T-helper 1 cell (primary cell): ENCODE measurements at regions not wholly inside any gene's neighbourhood (a gene's known extent, or its start where the extent isn't known, plus 50 kb on each side); places are given as distances from the start of the nearest gene placed in this dataset.
"Not testable (repeated sequence)": the region's sequence is repeated elsewhere in the genome, so short reads cannot be mapped to it uniquely, and the experiment has no call there.

Experiments
- DNase-seq, 5 donors: peaks; one replicate each; pipeline ENCODE4 v3.0.0-alpha.2; 2012 to 2020

- DNase-seq, result no peak
These were observed 1138.0 kb upstream of the TMPRSS15 start for GRCh38 chr21:19541602-19542001.

GRCh38 chr21:19544493-19544892 lies 1140.9 kb upstream of the TMPRSS15 start:
- DNase-seq, result not testable (repeated sequence)

DNA sequence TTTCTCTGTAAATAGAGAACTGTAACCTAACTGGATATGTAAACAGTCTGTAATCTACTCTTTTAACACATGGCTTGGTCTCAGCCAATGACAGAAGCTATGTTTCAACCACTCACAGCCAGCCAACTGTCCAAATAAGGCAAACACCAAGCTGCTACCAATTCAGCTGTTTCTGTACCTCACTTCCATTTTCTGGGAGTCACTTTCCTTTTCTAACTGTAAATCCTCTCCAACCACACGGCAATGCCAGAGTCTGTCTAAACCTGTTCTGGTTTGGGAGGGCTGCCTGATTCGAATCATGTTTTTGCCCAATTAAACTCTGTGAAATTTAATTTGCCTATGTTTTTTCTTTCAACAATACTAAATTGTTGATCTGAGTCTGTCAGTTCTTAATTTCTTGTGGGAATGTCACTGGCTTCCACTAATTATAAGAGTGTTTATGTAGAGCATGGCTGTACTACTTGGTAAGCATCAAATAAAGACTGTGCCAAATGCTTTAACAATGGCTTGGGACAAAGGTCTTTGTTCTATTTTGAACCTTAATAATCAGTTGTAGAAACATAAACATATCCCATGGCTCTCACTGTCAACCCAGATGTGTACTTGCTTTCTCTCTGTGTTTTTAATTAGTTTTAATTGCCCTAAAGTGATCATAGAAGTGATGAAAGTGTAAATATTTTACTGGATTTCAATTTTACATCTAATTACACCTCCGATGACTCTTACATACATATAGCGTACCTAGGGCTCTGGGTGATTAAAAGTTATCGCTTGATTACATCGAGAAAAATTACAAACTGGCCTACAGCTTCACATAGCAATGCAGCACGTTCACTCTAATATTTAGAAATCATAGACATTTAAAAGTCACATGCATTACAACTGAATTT lies 1144.6 kb upstream of the TMPRSS15 start:
- DNase-seq, result no peak

GRCh38 chr21:19553919-19554615 lies 1150.5 kb upstream of the TMPRSS15 start:
- DNase-seq, result no peak

GRCh38 chr21:19557046-19557445 lies 1153.5 kb upstream of the TMPRSS15 start:
- DNase-seq, result no peak

DNA sequence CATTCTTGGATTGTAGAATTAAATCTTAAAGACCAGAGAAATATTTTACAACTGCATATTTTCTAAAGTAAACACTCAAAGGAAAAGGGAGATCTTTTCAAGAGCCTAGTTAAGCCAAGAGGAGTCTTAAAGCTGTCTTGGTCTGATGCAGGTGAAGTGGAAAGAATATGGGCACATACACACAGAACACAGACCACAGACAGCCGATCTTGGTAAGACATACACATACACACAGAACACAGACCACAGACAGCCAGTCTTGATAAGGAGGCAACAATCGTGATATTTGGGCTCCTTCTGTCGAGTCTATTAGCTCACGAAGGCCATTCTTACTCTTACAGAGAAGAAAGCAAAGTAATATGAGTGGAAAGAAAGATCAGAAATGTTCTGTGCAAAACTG lies 1153.9 kb upstream of the TMPRSS15 start:
- no peak for DNase-seq

GRCh38 chr21:19565587-19565986 lies 1162.0 kb upstream of the TMPRSS15 start:
- DNase-seq, result no peak

GRCh38 chr21:19566975-19567374 lies 1163.4 kb upstream of the TMPRSS15 start:
- no peak for DNase-seq

DNA sequence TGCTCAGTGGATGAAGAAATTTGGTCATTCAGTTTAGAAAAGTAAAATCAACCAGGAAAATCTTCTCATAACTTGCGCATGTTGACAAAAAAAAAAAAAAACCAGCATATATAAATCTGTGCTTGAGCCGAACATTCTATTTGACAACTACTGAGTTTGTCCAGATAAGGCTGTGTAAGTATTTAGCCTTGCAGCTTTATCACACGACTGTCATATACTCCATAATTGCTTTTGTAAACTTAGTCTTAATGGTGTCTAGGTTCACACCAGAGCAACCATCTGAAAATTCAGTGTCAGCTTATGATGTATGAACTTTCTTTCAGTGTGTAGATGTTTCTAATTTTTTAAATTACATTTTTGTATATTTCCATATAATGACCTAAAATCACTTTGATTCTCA lies 1173.8 kb upstream of the TMPRSS15 start:
- DNase-seq, result no peak

DNA sequence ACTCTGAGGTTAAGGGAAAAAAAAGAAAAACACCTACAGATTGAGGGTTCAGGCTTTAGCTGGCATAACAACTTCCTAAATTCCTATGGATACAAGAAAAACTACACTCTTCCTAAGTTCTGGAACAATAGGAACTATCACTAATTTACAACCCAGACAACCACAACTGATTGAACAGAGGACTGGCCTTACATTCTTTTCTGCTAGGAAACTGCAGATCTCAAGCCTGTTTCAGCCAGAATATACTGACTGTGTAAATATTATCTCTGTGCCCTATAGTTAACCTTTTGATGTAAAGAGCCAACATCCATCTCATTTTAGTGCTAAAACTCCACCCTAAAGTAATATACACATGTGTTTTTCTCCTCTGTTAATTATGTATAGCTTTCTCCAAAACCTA lies 1186.5 kb upstream of the TMPRSS15 start:
- DNase-seq, result no peak

DNA sequence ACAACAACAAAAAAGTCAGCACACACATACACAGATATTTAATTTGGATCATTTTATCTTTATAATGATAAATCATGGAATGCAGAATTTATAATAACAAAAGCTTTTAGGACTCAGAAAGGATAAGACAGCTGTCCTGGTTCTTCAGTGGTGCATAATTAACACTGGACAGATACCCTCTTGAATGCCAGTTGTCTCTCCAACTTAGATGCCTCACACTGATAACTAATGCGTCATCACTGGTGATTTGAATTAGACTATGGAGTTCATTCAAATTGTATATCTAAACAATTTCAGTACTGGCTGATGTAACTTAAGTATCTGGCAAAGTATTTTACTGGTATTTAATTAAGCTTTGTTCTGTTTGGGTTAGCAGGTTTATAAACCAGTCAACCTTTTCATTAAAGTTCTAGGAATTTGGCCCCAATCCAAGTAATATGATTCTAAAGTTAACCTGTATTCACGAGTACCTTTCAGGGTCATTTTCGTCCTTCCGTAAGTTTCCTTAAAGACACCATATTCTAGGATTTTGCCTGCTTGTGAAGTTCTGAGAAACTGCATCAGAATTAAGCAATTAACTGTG lies 1199.5 kb upstream of the TMPRSS15 start:
- DNase-seq, result no peak

- no peak for DNase-seq
These were observed 1204.6 kb upstream of the TMPRSS15 start for GRCh38 chr21:19608101-19608621.

DNA sequence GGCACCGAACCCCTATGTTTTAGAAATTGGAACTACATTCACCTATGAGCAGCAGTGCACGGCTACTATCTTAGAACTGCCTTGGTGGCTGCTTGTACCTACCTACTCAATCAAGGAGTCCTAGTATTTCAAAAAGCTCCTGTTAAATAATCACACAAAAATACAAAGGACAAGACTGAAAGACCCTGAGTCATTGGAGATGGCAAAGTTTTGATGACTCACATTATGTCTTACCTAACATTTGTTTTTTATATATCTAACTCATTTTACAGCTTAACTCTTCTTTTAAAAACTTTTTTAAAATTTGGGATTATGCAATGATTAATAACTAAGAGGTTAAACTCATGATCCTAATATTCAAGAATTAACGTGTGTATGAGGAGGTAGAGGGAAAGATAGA lies 1206.0 kb upstream of the TMPRSS15 start:
- DNase-seq, result no peak

DNA sequence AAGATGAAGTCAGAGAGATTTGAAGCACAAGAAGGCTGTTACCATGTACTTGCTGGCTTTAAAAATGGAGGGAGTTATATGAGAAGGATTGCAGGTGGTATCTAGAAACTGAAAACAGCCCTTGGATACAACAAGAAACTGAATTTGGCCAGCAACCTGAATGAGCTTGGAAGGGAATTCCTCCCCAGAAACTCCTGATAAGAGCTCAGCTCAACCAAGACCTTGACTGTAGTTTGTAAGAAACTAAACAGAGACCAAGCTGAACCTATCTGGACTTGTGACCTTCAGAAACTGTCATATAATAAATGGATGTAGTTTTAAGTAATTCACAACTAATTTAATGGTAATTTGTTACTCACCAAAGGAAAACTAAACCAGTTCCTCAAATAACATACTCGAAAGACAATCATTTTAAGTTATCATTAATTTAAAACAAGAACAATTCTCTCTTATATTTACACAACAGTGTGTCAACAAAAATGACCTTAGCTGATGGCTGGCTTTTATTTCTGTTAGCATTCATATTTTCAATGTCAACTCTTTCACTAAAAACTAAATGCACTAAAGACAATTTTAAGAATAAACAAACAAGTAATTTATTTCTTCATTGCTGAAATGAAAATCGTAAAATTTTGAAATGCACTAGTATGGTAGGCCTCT lies 1218.4 kb upstream of the TMPRSS15 start:
- no peak for DNase-seq

DNA sequence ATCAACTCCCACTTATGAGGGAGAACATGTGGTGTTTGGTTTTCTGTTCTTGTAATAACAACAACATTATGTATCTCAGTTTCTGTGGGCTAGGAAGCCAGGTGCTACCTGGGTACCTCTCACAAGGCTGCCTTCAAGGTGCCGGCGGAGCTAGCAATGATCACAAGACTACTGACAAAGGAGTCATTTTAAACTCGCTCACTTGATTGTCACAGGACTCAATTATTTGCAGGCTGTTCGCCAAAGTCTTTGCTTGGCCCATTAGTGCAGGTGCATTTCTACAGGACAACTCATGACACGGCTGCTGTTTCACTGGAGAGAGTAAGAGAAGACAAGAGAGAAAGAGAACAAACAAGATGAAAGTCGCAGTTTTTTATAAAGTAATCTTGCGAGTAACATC lies 1237.4 kb upstream of the TMPRSS15 start:
- DNase-seq, result no peak

GRCh38 chr21:19648391-19648790 lies 1244.8 kb upstream of the TMPRSS15 start:
- DNase-seq, result no peak

DNA sequence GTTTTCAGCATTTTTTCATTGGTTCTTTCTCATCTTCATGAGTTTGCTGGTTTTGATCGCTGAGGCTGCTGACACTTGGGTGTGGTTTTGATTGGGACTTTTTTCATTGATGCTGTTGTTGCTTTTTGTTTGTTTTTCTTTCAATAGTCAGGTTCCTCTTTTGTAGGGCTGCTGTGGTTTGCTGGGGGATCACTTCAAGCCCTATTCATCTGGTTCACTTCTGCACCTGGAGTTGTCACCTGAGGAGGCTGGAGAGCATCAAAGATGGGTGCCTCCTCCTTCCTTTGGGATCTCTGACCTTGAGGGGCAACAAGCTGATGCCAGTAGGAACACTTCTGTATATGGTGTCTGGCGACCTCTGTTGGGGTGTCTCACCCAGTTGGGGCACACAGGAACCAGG lies 1279.9 kb upstream of the TMPRSS15 start:
- no peak for DNase-seq

DNA sequence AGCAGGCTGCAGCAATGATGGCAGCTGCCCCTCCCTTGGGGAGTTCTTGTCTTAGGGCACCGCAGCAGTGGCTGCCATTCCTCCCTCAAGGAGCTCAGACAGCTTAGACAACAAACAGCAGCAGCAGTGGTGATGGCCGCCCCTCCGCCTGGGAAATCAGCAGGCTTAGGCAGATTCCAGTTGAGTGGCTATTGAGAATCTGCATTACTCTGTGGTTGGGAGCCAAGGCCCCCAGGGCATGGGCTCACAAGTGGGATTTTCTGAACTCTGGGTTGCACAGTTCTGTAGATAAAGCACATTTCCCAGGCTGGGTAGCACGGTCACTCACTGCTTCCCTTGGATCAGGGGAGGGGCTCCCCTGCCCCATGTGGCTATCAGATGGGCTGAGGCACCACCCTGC lies 1280.7 kb upstream of the TMPRSS15 start:
- no peak for DNase-seq

DNA sequence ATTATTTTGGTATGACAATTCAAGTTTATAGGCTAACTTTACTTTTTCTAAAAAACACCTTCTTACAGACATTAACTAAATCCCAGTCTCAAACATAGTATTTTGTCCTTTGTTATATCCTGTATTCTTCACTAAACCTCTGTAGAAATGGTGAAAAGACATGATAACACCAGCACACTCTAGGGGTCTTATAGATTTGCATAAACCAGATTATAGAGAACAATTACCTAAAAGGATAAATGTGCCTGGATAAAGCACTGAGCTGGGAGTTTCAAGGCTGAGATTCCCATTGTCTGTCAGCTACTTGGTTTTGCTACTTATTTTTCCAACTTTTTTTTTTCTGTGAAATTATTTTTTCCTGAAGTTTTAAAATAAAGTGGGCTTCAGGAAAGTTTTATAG lies 1288.6 kb upstream of the TMPRSS15 start:
- no peak for DNase-seq

- DNase-seq, result no peak
These were observed 1292.2 kb upstream of the TMPRSS15 start for GRCh38 chr21:19695796-19696195.

DNA sequence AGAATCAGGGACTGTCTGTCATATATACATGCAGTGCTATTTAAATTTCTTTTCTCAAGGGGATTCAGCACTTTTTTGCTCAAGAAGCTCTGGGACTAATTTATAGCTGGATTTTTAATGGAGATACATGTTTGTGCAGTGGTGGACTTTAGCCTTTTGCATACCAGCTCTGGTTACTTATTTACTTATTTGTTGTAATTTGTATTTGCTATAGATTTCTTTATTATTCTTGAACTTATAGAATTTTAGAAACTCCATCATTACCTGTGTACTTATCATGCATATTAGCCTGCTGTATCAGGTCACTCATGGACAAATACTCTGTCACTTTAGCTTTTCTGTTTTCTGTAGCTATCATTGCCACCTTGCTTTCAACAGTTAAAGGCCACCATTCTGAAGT lies 1296.9 kb upstream of the TMPRSS15 start:
- no peak for DNase-seq

DNA sequence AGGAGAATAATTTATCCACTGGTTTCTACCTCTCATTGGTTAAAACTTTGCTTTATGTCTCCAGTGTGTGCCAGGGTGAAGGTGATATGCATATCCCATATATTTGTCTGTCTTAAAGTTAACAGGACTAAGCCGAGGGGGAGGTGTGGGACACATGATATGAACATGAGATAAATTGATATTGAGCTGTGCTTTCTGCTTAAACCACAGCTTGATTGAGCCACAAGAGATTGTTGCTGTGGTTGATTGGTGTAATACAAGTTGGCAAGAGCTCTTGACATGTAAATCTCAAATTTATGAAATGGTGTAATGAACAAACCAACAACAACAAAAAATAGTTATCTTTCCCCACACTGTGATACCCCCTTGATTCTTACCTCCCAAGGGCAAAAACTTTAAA lies 1295.5 kb upstream of the NCAM2 start:
- DNase-seq, result no peak

GRCh38 chr21:19704832-19705231 lies 1293.4 kb upstream of the NCAM2 start:
- DNase-seq, result no peak
